Transverse colon (tissue), 1 donor: ENCODE measurements at regions not wholly inside any gene's neighbourhood (a gene's known extent, or its start where the extent isn't known, plus 50 kb on each side); places are given as distances from the start of the nearest gene placed in this dataset.

Experiments used
- EP300 ChIP-seq: sonication (generic); formaldehyde crosslinking; IDR thresholded peaks from one replicate; pipeline ENCODE4 v1.6.1; 2017; ENCODE audit warnings: antibody characterized with exemption, low read depth
- POLR2A ChIP-seq: fragments of 450-650 bp; IDR thresholded peaks from one replicate; pipeline ENCODE4 v1.6.1; 2016; ENCODE audit warnings: antibody characterized with exemption, mild to moderate bottlenecking, moderate library complexity

DNA sequence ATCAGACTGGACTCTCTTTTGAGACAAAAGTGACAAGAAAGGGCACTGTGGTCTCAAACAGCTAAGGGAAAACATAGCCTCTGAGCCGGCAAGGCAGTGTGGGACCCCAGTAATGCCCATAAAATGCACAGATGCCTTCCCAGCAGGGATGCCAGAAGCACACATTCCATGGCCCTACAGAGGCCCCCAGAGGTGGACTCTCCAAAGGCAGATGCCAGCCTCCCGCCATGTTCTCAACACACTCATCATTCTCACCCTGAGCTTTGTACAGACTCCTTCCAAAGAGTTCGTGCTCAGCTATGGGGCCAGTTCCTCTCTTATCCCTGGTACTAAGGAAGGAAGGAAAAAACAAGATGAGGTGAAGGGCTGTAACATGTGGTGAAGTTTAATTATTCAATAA is 67.1 kb upstream of the ATP12A start:
- TF ChIP-seq EP300 (no peak), POLR2A (no peak)
